Testis (tissue), 2 donors: ENCODE measurements at regions not wholly inside any gene's neighbourhood (a gene's known extent, or its start where the extent isn't known, plus 50 kb on each side); places are given as distances from the start of the nearest gene placed in this dataset.

Experiments used
- POLR2A ChIP-seq: fragments of 450-650 bp; IDR thresholded peaks from one replicate; pipeline ENCODE4 v1.6.1; 2017; ENCODE audit warnings: antibody characterized with exemption, mild to moderate bottlenecking, moderate library complexity
- TF ChIP-seq, protein P1 (sequence below), 3 experiments: fragments of 450-650 bp in 2 of 3; fragments of 200-600 bp in 1 of 3; sonication (generic) in 1 of 3; IDR thresholded peaks; one replicate each; pipeline ENCODE4 v1.5.1; 2016 to 2019; ENCODE audit warnings: antibody characterized with exemption in 3 of 3, mild to moderate bottlenecking in 2 of 3, moderate library complexity in 1 of 3

DNA sequence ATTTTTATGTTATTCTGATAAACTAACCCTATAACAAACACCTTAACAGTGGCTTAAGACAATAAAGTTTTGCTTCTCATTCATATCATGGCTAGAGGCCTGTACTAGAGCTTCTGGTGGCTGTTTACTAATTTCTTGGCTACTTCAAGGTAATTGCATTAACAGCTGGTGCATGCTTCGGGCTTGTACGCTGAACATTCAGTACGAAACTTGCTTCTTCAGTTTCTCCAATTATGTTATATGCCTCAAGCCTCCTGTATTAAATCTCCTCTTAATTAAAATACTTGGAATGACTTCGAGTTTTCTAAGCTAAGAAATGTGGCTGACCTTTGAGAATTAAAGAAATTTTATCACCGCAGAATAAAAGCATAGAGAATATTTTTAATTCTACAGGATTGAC lies 138.9 kb upstream of the TRAM1L1 start:
- TF ChIP-seq, protein P1, sequence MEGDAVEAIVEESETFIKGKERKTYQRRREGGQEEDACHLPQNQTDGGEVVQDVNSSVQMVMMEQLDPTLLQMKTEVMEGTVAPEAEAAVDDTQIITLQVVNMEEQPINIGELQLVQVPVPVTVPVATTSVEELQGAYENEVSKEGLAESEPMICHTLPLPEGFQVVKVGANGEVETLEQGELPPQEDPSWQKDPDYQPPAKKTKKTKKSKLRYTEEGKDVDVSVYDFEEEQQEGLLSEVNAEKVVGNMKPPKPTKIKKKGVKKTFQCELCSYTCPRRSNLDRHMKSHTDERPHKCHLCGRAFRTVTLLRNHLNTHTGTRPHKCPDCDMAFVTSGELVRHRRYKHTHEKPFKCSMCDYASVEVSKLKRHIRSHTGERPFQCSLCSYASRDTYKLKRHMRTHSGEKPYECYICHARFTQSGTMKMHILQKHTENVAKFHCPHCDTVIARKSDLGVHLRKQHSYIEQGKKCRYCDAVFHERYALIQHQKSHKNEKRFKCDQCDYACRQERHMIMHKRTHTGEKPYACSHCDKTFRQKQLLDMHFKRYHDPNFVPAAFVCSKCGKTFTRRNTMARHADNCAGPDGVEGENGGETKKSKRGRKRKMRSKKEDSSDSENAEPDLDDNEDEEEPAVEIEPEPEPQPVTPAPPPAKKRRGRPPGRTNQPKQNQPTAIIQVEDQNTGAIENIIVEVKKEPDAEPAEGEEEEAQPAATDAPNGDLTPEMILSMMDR (IDR thresholded peaks at IDR 0.05), result no peak
- TF ChIP-seq POLR2A, result no peak
